HepG2 (cell line): ENCODE measurements at regions not wholly inside any gene's neighbourhood (a gene's known extent, or its start where the extent isn't known, plus 50 kb on each side); places are given as distances from the start of the nearest gene placed in this dataset.

Source experiments
- CEBPB ChIP-seq: IDR thresholded peaks from 2 replicates; pipeline ENCODE4 v1.6.1; 2011; ENCODE audit warnings: low read depth, low read length, improper control_type of control experiment, borderline replicate concordance
- CTCF ChIP-seq: sonication (generic); formaldehyde crosslinking; IDR thresholded peaks from 2 replicates; pipeline ENCODE4 v1.5.0; 2020; ENCODE audit warnings: mild to moderate bottlenecking, missing genetic modification reagents, moderate library complexity
- DPF2 ChIP-seq: sonication (generic); formaldehyde crosslinking; IDR thresholded peaks from 2 replicates; pipeline ENCODE4 v1.4.0; 2020; ENCODE audit warnings: mild to moderate bottlenecking, low read depth, missing genetic modification reagents, borderline replicate concordance
- EZH2 ChIP-seq: conservative IDR thresholded peaks from 2 replicates; pipeline ENCODE4 v1.6.1; 2012; ENCODE audit warnings: mild to moderate bottlenecking, low read depth, low read length, moderate library complexity
- PHF8 ChIP-seq: sonication (generic); formaldehyde crosslinking; IDR thresholded peaks from 2 replicates; pipeline ENCODE4 v1.5.0; 2020; ENCODE audit warnings: missing genetic modification reagents
- POLR2A ChIP-seq, 2 experiments: IDR thresholded peaks; 2 replicates each; pipeline ENCODE4 v1.6.1; 2011; ENCODE audit warnings: low read depth in 2 of 2, low read length in 2 of 2, mild to moderate bottlenecking in 1 of 2, moderate library complexity in 1 of 2; ENCODE audit not compliant: insufficient read depth in 1 of 2
- POLR2AphosphoS5 ChIP-seq: IDR thresholded peaks from 2 replicates; pipeline ENCODE4 v1.6.1; 2012; ENCODE audit warnings: low read depth, low read length
- PRPF4 ChIP-seq: fragments of 200-400 bp; formaldehyde crosslinking; IDR thresholded peaks from 2 replicates; pipeline ENCODE4 v1.6.1; 2016; ENCODE audit warnings: low read length, low read depth; ENCODE audit not compliant: poor library complexity, severe bottlenecking
- TAF15 ChIP-seq: fragments of 200-400 bp; formaldehyde crosslinking; IDR thresholded peaks from one replicate; pipeline ENCODE4 v1.6.1; 2018; ENCODE audit warnings: mild to moderate bottlenecking, low read depth, low read length; ENCODE audit not compliant: poor library complexity, severe bottlenecking
- TCF12 ChIP-seq, 2 experiments: fragments of 450-650 bp in 1 of 2; sonication (generic) in 1 of 2; formaldehyde crosslinking in 1 of 2; IDR thresholded peaks; 2 replicates each; pipeline versions ENCODE4 v1.6.1 to v1.8.0; 2017 to 2022; ENCODE audit warnings: antibody characterized with exemption in 1 of 2, mild to moderate bottlenecking in 1 of 2, missing genetic modification reagents in 1 of 2, moderate library complexity in 1 of 2
- ZBTB1 ChIP-seq: sonication (generic); formaldehyde crosslinking; IDR thresholded peaks from 2 replicates; pipeline ENCODE4 v1.4.0; 2020; ENCODE audit warnings: missing genetic modification reagents, borderline replicate concordance
- ZNF644 ChIP-seq: IDR thresholded peaks from 2 replicates; pipeline ENCODE4 v1.6.1; 2016; ENCODE audit warnings: low read depth
- ZNF740 ChIP-seq: sonication (generic); formaldehyde crosslinking; IDR thresholded peaks from 2 replicates; pipeline ENCODE4 v1.4.0; 2020; ENCODE audit warnings: missing genetic modification reagents
- ZNF768 ChIP-seq: sonication (generic); formaldehyde crosslinking; IDR thresholded peaks from 2 replicates; pipeline ENCODE4 v1.4.0; 2020; ENCODE audit warnings: missing genetic modification reagents

- TF ChIP-seq TAF15 (no peak), DPF2 (CRISPR knock-in tag) (no peak), CTCF (CRISPR knock-in tag) (no peak), ZBTB1 (CRISPR knock-in tag) (no peak), POLR2A (IDR thresholded peaks at IDR 0.05; ENCODE audit: insufficient read depth in 1 of 2, low read depth in 2 of 2, low read length in 2 of 2) (no peak), PHF8 (no peak), PRPF4 (no peak), EZH2 (no peak), POLR2AphosphoS5 (no peak), ZNF644 (CRISPR knock-in tag) (no peak), TCF12 (IDR thresholded peaks at IDR 0.05) (no peak), TCF12 (CRISPR knock-in tag; IDR thresholded peaks at IDR 0.05) (no peak), ZNF768 (CRISPR knock-in tag) (no peak), ZNF740 (no peak), CEBPB (no peak)
These were observed 78.0 kb upstream of the CPEB2 start for GRCh38 chr4:14924076-14924811.
